ENCODE measurements at regions not wholly inside any gene's neighbourhood (a gene's known extent, or its start where the extent isn't known, plus 50 kb on each side); places are given as distances from the start of the nearest gene placed in this dataset.
"Not testable (repeated sequence)": the region's sequence is repeated elsewhere in the genome, so short reads cannot be mapped to it uniquely, and the experiment has no call there.

DNA sequence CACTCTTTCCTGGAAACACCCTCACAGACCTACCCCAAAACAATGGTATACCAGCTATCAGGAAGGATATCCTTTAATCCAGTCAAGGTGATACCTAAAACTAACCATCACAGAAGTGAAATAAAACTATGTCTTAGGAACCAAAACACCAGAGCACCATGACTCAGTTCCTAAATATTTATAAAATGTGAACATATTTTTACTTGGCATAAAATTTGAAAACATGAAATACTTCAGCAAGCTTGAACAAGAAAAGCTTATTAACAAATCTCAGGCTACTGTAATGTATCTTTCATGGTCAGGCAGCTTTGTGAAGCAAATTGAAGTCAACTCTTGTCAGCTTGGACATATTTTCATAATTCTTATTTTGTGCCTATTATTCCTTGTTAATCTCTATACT is 440.8 kb upstream of the CDH20 start:
- no peak for DNase-seq (ENCODE audit: low spot score)

DNA sequence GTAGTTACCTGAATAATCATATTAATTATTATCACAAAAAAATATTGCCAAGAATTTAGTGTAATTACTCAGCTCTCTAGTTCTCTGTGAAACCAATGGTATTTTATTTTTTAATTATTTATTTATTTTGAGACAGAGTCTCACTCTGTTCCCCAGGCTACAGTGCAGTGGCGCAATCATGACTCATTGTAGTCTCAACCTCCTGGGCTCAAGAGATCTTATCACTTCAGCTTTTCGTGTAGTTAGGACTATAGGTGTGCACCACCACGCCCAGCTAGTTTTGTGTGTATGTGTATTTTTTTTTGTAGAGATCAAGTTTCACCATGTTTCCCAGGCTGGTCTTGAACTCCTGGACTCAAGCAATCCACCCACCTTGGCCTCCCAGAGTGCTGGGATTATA is 440.4 kb upstream of the CDH20 start:
- no peak for DNase-seq (ENCODE audit: low spot score)

DNA sequence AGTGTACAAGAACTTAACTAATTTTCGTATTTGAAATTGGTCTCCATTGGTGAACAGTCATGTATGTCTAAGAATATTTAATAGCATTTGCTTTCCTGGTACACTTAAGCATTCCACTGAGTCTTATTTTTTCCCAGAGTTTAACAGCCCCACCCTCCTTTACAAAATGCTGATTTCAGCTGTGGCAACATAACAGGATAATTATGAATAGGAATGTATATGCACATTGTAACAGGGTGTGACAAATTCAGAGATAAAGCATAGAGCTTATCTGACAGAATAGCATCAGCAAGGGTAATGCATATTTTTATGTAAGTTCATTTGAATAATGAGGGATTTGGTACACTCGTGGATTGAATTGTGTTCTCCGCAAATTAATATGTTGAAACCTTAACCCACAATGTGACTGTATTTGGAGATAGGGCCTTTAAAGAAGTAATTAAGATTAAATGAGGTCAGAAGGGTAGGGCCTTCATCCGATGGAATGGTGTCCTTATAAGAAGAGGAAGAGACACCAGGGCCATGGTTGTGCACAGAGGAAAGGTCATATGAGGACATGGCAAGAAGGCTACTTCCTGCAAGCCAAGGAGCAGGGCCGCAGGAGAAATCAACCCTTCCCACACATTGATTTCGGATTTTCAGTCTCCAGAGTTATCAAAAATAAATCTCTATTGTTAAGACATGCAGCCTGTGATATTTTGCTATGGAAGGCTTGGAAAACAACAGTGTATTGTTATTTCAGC is 439.7 kb upstream of the CDH20 start:
- no peak for DNase-seq (ENCODE audit: low spot score)

DNA sequence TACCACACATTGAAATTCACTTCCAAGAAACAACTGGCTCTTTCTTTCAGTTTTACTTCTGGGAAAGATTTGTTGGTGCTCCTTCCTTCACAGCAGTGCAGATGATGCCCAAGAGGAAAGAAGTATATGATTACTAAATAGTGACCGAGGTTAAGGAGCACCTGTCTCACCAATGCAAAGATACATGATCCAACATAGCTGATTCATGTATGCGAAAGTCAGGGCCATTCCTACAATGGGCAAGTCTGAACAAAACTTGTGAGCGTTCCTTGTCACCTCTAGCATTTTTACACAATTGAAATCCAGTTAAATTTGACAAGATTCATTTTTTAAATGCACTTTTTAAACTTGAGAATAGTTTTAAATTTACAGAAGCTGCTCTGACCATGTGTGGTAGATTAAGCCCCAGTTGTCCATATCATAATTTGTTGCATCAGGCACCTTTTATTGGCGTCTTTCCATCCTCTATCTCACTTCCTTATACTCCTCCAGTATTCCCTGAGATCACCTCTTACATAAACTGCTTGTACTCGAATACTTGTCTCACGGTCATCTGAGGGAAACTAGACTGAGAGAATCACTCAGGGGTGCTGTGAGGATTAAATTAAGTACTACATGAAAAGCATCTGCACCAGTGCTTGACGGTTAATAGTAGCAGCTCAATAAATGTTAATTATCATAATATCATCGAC is 438.8 kb upstream of the CDH20 start:
- no peak for DNase-seq (ENCODE audit: low spot score)

DNA sequence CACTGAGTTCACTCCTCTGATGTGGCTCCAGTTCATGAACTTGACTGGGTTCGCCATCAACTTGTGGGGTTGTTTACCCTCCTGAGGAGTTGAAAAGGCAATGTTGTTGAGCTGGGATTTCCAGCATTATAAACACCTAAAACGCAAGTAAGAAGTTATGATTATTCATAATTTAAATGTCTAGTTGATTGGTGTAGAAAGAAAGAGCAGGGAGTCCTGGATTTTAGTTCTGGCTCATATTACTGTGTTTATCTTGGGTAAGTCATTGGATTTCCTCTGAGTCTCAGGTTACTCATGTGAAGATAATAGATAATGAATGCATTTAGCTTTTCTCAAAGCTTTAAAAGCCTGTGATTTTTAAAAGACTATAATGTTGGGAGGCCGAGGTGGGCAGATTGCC is 438.0 kb upstream of the CDH20 start:
- no peak for DNase-seq (ENCODE audit: low spot score)

DNA sequence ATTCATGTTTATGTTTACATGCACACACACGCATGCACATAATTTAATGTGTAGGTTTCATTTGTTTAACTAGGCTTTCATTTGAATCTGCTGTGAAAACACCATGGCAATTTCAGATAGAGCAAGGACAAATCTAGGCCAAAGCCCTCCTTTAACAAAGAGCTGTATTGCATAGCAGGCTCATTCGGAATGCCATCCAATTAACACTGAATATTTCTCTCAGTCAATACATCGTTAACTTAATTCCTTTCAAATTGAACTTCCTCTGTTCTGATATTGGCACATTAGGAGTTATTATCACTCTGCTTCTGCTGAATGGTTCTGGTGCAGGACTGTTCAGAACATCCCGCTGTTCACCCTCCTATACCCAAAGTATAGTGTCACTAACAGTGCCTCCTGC is 435.1 kb upstream of the CDH20 start:
- no peak for DNase-seq (ENCODE audit: low spot score)

DNA sequence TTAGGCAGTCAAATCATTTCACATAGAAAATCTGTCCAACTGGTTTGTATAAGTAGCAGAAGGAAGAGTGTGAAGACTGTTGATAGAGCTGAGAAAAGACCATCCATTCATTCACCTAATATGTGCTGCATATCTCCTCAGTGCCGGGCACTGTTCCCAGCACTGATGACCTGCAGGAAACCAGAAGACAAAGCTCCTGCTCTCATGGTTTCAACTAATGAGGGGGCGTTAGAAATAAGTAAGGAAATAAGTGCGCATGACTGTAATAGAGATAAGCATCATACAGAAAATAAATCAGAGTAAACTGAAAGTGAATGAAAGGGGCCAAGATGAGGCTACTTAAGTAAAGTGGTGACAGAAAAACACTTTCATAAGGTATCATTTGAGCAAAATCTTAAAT is 427.5 kb upstream of the CDH20 start:
- no peak for DNase-seq (ENCODE audit: low spot score)

DNA sequence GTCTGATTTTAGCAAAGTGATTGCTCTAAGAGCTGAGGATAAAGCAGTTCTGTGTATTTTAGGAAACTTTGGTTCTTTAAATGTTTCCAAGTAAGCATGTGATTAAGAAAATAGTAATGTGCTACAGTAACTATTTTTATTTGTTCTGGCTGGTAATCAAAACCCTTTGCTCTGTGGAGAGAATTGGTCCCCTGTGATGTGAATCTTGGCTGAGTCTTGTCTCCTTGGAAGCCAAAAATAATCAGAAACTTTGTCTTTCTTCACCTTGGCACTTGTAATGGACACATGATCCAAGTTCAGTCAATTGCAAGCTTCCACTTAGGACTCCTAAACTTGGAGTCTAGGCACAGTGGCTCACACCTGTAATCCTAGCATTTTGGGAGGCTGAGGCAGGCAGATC is 422.7 kb upstream of the CDH20 start:
- DNase-seq (ENCODE audit: low spot score) = no peak

DNA sequence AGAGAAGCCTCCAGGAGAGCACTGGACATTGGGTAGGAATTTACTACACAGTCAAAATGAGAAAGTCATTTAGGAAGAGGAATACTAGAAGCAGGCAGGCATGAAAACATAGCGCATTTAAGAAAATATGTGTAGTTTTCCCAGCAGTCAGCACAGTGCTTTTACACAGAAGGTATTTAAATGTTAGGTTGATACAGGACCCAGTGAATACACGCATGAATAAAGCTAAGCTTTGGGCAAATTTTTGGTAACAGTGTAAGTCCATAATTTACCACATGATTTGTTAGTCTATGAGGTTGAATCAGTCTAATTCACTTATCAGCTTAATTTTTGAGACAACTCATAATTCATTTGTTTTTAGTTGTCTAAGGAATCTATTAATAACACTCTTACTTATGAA is 421.7 kb upstream of the CDH20 start:
- DNase-seq (ENCODE audit: low spot score) = no peak

DNA sequence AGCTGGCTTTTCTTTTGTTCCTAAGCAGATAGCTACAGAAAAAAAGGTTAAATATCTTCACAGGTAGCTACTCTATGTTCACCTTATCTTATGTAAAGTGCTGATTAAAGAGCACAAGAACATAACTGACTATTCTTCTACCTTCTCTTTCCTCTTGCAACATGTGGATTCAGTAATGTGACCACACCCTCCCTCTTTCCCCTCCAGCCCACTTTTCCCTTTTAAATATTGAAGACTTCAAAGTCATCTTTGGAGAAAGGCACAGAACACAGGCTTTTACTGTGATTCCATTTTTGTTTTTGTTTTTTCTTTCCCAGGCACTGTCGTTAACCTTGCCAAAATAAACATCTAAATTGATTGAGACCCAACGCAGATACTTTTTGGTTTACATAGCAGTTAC is 418.1 kb upstream of the CDH20 start:
- DNase-seq (ENCODE audit: low spot score) = no peak

DNA sequence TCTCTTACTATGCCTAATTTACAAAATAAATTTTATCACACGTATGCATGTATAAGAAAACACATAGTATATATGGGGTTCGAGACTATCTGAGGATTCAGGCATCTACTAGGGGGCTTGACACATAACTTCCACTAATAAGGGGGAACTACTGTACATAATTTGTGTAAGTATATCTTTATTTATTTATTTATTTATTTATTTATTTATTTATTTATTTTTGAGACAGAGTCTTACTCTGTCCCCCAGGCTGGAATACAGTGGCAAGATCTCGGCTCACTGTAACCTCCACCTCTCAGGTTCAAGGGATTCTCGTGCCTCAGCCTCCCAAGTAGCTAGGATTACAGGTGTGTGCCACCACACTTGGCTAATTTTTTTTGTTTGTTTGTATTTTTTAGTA is 414.4 kb upstream of the CDH20 start:
- not testable (repeated sequence) for DNase-seq (ENCODE audit: low spot score)

DNA sequence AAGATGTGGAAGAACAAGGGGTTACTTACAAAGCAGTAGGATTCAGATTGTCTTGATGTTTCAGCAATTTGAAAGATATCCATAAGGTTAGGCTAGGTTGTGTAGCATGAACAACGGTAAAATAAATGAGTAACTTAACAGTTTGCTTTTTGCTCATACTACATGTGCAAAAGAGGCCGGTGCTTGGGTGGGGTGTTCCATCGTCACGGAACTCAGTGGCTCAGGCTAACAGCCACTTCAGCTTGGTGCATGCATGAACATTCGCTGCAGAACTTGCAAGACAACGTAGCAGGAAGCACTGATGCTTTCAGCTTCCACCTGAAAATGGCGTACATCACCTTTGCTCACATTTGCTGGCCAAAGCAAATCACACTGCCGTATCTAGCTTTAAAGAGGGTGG is 407.3 kb upstream of the CDH20 start:
- no peak for DNase-seq (ENCODE audit: low spot score)

DNA sequence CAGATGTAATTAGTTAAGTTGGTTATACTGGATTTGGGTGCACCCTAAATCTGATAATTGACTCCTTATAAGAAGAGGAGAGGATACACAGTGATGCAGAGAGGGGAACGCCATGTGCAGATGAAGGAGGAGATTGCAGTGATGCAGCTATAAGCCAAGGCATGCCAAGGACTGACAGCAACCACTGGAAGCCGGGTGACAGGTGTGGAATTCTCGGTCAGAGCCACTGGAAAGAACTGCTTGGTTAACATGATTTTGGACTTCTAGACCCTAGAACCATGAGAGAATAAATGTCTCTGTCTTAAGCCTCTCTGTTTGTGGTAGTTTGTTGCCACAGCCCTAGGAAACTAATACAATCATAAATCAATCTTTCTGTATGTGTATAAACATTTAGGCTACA is 403.3 kb upstream of the CDH20 start:
- no peak for DNase-seq (ENCODE audit: low spot score)

DNA sequence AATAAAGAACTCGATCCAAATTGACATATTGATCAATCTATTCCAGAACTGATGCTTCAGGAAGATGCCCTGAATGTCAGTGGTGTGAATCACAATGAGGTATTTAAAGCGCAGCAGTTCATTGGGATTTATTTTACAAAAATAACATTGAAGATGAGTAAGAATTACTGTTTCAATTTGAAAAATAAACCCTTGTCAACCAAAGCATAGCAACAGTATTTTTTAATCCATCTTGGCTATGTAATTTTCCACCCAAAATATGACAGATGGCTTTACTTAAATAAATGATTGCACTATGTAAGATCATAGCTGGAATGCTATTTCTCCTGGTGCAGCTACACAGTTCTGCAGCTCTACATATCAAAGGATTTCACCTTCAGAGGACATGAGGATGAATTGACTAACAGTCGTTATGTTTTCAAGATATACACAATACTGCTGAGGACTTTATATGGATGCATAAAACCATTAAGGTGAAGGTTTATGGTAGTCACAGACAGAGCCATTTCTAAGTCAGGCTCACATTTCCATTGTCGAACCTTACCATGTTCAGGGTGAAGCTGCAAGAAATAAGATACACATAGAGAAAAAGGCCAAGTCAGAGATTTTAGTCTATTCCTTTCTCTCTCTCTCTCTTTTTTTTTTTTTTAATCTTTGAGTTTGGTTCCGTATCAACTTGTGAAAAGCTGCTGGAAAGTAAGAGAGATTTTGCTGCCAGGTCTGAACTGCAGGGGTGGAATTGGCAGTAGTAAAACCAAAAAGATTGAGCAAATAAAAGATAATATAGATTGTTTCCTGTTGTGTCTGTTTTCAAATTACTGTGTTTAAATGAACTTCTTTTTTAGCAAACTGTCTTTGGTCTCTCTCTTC is 398.0 kb upstream of the CDH20 start:
- DNase-seq (ENCODE audit: low spot score) = no peak

DNA sequence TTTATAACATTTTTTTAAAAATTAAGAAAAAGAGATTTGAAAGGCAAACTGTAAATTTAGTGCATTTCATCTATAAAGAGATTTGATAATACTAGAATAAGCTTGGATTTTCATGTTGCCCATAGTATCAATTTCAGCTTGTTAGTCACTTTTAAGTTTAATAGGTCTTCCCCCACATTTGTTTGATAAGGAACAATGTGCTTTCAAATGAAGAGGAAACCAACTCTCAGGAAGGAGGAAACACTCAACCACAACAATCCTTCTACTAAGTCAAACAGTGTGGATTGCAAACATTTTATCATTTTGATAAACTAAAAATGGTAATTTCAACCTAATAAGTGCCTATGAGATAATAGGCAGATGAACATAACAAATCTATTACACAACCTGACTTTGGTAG is 397.1 kb upstream of the CDH20 start:
- no peak for DNase-seq (ENCODE audit: low spot score)

DNA sequence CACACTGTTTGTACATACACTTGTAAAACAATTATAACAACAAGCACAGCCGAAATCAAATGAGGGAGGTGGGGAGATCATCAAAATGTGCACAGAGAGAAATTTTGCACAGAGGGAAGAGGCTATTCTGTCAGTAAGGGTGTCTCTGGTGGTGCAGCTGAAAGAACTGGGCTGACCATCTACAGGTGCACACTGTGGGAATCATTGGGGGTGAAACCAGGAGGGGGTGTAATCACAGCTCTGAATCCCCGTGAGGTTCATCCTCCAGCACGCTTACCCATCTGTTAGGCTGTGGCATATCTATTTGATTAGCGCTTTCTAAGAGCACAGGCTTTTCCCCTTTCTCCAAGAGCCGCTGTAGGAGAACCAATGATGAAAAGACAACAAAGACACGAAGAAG is 389.9 kb upstream of the CDH20 start:
- no peak for DNase-seq (ENCODE audit: low spot score)

DNA sequence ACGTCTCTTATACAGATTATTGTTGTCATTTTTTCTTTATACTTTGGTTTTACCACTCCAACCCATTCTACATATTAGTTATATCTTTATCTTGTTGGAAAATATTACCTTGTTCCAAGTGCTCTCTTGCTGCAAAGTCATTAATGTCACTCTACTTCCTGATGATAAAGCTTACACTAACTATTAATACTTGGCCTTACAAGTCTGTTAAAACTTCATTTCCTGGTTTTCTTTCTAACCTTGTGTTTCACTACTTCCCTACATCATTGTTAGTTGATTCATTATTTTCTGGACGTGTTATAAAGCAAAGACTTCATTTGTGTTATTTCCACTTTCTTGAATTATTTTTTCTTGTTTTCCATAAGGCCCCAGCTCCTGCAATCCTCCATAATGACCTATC is 382.6 kb upstream of the CDH20 start:
- DNase-seq (ENCODE audit: low spot score) = no peak

DNA sequence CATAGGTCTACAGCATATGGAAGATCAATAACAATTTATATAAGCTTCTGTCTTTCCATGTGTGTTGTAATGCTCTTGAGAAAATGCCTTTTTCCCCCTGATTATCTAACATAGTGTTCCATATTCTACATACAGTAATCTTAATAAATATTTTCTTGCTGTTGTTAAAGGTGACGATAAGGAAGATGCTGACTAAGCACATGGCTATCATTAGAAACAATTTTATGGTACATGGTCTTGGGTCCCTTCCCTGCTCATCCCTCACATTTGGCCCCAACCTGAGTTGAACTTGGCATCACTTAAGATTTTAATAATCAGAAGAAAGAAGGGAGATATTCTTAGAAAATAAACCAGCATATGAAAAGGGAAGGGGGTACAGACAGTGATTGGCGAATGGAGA is 382.1 kb upstream of the CDH20 start:
- DNase-seq (ENCODE audit: low spot score) = no peak

DNA sequence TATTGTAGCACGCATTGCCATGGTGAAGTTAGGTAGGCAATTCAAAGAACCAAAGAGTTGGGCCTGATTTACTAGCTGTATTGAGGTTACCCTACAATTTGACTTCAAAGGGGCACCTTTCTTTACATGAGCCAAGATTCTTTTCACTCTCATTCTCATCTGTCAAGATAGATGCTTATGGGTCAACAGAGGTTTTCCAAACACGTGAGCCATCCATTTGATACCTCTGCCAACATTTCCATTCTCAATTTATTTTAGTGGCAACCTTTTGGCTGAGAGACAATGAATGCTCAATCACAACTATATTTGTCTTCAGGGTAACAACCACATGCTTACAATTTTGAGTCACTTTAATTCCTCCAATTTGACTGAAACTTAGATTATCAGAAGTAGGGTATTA is 370.6 kb upstream of the CDH20 start:
- DNase-seq (ENCODE audit: low spot score) = no peak

DNA sequence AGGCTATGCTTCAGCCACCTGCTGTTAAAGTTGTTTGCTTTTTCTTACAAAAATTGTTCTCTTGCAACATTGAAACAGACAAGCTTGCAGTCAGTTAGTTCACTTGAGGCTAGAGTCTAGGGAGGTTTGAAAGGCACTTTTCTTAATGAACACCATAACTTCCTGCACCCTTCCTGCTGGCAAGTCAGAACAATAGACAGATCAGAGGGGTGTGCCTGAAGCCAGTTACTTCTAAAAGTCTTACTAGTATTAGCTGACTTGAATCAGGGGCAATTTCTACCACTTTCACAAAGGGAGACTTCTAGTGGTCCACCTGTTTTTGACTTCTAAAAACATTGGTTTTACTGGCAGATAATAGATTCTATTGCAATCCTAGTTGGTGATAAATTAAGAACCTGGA is 367.4 kb upstream of the CDH20 start:
- no peak for DNase-seq (ENCODE audit: low spot score)

DNA sequence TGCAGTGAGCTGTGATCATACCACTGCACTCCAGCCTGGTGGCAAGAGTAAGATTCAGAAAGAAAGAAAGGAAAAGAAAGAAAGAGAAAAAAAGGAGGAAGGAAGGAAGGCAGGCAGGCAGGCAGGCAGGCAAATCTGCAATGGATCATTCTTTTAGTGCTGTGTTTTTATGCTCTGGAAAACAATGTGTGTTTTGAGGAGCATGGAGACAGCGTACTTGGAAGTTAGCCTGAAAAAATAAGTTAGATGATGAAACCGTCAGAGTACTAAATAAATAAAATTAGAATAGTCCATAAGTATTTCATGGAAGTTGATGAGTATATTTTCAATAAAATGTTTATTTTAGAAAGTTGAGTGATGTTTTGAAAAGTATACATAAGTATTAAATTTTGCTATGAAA is 366.4 kb upstream of the CDH20 start:
- no peak for DNase-seq (ENCODE audit: low spot score)

DNA sequence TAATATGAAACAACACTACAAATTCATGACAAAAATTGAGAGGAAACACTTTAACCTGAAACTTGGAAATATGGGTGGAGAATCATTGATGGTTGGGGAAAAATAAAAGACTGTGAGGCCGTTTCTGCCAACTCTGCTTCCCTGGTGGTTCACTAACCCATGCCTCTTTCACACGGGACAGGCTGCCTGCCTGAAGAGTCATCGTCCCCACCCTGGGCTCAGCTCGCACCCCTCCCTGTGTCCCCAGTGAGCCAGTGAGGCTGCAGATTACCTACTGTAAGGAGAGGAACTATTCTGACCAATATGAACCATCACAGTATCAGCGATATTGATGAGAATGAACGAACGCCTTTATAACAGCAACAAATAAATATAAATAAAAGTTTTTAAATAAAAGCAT is 357.8 kb upstream of the CDH20 start:
- DNase-seq (ENCODE audit: low spot score) = no peak

DNA sequence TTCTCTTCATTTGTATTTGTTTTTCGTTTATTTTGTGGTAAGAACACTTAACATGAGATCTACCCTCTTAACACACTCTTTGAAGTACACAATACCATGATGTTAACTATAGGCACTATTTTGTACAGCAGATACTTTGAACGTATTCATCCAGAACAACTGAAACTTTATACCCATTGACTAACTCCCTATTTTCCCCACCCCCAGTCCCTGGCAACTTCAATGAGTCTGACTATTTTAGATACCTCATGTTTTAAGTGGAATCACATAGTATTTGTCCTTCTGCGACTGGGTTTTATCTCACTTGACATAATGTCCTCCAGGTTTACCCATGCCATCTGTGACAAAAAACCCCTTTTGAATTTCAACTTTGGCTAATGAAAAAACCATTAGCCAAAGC is 356.3 kb upstream of the CDH20 start:
- no peak for DNase-seq (ENCODE audit: low spot score)

All from hematopoietic multipotent progenitor cell treated with erythropoietin and hydrocortisone succinate and interleukin-3 and kit ligand, for 17 days (in vitro differentiated cells).